ENCODE measurements at regions not wholly inside any gene's neighbourhood (a gene's known extent, or its start where the extent isn't known, plus 50 kb on each side); places are given as distances from the start of the nearest gene placed in this dataset.

GRCh38 chr17:34204402-34204801, 50.7 kb upstream of the CCL2 start:
- no peak overlapping the region for H3K4me3 ChIP-seq (ENCODE audit: control insufficient read depth, low read depth, low read length)
- no peak for DNase-seq (ENCODE audit: low read depth)
- TF ChIP-seq CTCF (IDR thresholded peaks at IDR 0.05; ENCODE audit: control insufficient read depth, insufficient read depth, low read depth, low read length, missing control alignments) = no peak

All from AG09309 (cell line).